NCI-H146 (cell line): ENCODE measurements at regions not wholly inside any gene's neighbourhood (a gene's known extent, or its start where the extent isn't known, plus 50 kb on each side); places are given as distances from the start of the nearest gene placed in this dataset.

Experiments
- DNase-seq: peaks from one replicate; lab custom pipeline; 2025; lab: John Stamatoyannopoulos, UW

DNA sequence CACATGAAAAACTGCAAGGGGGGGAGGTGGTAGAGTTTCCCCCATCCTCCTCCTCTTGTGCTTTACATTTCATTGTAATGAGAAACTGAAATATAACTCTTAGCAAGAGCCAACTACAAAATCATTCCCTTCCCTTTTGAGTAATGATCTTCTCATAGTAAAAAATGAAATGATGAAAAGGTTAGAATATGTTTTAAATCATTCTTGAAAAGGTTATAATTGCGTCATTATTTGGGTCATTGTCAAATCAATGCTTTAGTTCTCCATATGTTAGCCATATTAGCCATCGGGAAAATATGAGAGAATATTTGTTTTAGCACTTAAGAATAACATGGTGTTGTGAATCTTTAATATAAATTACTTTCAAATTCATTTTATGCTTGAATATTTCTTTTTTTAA lies 1185.0 kb upstream of the CDH18 start:
- DNase-seq = no peak

DNA sequence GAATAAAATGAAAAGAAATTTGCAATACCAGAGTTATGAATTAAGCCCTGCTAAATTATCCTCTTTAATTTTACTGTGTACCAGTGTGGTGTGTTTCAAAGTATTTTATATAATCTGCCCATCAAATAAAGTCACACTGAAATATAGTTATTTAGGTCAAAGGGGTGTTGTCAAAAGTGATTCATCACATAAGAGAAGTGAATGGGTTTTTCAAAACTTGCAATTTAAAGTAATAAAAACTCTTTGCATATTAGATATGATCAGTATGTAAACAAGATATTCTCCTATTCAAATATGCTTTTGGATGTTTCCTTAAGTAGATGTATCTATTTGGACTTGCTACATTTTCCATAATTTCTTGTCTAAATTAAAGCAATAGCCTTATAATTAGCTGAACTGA lies 1183.0 kb upstream of the CDH18 start:
- no peak for DNase-seq

DNA sequence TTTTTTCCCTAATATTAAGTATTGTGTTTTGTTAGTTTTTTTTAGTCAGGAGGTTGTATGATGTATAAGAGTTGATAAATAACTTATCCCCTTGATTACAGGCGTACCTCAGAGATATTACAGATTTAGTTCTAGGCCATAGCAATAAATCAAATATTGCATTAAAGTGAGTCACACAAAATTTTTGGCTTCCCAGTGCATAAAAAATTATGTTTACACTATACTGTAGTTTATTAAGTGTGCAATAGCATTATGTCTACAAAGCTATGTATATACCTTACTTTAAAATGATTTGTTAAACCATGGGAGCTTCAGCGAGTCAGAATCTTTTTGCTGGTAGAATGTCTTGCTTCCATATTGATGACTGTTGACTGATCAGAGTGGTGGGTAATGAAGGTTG lies 1180.6 kb upstream of the CDH18 start:
- DNase-seq = no peak

DNA sequence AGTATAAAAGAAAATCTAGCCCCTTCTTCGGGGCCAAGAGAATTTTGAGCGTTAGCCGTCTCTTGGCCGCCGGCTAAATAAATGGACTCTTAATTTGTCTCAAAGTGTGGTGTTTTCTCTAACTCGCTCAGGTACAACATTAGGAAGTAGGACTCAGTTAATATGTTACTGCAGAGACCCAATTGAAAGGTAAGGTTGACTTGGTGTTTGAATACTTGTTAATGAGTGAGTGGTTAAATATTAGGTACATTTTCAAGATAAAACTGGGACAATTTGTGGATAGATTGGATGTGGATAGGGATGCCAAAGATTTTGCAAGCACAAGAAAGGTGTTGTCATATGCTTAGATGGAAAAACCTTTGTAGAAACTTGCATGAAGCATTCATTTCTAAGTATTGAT lies 1177.3 kb upstream of the CDH18 start:
- no peak for DNase-seq

DNA sequence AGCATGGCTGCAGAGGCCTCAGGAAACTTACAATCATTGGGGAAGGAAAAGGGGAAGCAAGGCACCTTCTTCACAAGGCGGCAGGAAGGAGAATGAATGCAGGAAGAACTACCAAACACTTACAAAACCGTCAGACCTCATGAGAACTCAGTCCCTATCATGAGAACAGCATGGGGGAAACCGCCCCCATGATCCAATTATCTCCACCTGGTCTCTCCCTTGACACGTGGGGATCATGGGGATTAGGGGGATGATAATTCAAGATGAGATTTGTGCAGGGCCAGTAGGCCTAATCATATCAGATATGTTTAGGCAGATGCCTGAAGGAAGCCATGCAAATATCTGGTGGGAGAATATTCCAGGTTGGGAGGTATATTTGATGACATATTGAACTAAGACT lies 1176.4 kb upstream of the CDH18 start:
- no peak for DNase-seq

DNA sequence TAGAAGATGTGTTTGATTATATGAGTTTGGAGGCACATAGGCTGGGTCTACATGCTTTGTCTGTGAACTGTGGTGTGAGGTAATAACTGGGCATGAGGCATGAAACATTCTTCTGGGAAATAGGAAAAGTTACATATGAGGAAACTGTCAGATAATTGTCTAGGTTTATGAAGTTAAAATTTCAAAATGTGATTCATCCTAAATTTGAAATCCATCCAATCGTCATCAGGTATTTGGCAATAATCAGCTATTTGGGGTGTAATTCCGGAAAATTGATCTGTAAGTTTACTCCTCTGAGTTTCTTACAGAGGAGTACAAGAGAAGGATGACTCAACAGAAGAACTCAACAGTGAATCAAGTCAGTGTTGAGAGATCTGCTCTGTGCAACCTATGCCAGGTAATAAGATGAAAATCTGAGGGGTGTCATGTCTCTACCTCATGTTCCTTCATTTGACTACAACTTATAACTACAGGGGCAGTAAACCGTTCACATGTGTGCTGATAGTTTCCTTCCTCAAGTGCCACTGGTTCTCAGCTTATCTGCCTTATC lies 1171.6 kb upstream of the CDH18 start:
- DNase-seq = no peak

DNA sequence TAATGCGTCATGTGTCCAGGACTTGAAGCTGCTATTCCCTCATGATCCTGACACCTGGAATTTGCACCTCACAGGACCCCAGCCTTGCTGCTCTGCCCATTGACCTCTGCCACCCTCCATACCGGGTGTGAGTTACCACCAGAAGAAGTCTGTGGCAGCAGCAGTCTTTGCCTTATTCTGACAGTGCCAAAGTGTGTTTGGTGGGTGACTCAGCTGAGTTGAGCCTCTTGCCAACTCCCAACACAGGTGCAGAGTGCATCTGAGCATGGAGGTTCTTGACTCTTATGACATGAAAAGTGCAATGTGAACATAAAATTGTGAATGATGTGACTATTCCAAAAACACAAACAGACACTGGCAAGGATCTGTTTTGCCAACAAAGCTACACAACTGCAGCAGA lies 1166.5 kb upstream of the CDH18 start:
- no peak for DNase-seq

DNA sequence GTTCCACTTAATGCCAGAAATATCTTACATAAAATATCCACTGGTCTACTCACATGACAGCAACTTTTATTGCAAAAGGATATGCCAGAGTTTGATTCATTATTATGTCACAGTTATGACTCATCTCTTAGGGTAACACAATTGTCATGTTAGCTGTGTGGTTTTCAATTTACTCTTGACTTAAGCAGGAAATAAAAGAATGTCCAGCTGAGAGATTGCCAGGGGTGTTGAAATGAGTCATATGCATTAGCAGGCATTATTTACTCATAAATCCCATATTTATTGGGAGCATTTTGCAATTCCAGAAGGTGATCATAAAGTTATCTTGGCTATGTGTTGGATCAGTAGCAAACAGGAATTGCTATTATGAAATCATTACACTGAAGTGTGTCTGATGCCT lies 1164.6 kb upstream of the CDH18 start:
- DNase-seq = peak; percentile 77

DNA sequence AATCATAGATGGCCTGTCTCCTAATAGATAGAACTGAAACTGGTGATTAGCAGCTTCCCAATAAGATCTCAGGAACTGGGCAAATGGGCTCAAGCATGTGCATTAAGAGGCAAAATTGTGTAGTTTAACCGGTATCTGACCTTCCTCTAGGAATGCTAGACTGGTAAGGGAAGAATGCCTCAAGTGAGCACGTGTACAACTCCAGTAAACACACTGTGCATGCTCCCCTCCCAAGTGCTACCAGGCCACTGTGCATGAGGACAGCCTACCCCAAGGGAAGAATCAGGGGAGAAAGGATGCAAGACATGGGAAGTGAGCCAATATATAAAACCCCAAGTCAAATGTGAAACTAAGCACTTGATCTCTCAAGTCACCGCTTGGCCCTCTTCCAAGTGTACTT lies 1157.4 kb upstream of the CDH18 start:
- DNase-seq = no peak

DNA sequence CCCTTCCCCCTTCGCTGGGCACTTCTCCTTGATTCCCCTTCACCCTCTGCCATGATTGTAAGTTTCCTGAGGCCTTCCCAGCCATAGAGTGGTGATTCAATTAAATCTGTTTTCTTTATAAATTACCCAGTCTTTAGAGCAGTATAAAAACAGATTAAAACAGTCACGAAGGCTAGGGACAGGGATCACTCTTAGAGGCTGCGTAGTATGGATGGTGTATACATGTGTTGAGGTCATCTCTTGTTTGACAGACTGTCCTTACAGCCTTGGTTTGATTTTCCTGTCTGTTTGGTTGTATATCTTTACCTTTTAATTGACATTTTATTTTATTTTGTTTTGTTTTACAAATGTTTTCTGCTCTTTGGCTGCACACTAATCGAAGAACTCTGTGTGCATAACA lies 1155.7 kb upstream of the CDH18 start:
- DNase-seq = no peak

DNA sequence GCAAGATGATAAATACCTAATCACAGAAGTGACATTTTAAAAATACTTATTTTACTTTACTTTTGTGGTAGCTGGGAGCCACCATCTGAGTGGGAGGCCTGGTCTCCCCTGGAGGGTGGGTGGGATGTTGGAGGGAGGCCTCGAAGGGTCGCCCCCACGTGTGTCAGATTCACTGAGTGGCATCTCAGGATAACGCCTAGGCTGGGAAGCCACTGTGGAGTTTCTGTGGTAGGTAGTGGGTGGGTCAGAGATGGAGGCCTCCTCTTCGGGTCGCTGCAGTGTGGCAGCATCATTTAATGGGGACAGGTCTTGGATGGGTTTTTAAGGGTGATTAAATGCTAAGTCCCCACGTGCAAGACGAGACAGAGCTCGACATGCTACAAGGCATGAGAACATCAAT lies 1154.8 kb upstream of the CDH18 start:
- no peak for DNase-seq

DNA sequence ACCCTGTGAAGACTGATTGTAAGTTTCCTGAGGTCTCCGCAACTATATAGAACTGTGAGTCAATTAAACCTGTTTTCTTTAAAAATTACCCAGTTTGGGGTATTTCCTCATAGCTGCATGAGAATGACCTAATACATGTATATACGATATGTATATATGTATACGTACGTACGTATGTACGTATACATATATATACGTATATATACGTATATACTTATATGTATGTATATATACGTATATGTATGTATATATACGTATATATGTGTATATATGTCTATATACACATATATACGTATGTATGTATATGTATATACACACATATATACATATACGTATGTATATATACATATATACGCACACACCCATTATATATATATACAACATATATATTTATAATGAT lies 1153.0 kb upstream of the CDH18 start:
- DNase-seq = no peak

DNA sequence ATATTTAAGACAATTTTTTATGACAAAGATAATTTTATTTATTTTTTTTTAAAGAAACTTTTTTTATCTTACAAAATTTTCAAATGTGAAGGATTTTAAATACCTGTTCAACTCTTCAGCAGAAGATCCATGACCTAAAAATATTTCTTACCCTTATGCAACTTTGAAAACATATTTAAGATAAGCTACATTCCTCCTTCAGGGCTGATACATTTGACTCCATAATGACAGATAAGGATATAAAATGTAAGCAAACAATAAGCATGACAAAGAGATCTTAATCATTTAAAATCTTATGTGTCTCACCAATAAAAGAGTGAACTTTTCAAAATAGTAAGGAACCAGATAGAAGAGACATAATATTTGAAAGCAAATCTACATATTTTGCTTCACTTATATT lies 1138.2 kb upstream of the CDH18 start:
- no peak for DNase-seq

DNA sequence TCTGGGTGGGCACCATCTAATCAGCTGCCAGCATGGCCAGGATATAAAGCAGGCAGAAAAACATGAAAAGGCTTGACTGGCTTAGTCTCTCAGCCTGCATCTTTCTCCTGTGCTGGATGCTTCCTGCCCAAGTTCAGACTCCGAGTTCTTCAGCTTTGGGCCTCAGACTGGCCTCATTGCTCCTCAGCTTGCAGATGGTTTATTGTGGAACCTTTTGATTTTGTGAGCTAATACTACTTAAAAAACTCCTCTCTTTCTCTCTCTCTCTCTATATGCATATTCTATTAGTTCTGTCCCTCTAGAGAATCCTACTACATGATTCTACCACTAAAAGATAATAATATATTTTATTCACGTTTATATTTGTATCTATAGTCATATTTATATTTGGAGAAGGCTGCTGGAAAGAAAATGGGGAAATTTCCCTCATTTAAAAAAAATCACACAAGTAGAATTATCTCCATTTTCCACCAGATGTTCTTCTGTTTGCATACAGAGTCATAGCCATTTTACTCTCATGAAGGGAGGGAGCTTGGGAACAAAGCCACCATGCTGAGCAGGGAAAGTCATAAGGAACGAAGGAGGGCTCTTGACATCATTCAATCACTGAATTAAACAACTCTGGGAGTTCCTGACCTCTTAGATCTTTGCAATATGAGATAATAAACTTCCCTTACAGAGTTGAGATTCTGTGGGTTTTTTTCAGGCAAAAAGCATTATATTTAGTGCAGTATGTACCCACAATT lies 1137.4 kb upstream of the CDH18 start:
- peak; percentile 91 for DNase-seq

DNA sequence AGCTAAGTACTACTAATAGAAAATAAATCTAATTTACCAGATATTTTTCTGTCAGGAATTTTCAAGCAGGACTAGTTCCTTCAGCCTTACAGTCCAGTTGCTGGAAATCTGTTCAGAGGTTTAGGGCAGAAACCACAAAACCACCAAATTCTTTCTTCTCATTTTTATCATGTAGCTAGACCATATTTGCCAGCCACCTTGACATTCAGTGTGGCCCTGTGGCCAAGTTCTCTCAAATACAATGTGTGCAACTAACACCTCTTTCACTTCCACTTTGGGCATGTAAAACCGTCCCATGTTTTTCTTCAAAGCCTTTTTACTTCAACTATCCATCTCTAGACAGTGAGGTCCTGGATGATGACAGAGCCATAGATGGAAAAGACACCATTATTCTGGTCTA lies 1133.2 kb upstream of the CDH18 start:
- DNase-seq = no peak

DNA sequence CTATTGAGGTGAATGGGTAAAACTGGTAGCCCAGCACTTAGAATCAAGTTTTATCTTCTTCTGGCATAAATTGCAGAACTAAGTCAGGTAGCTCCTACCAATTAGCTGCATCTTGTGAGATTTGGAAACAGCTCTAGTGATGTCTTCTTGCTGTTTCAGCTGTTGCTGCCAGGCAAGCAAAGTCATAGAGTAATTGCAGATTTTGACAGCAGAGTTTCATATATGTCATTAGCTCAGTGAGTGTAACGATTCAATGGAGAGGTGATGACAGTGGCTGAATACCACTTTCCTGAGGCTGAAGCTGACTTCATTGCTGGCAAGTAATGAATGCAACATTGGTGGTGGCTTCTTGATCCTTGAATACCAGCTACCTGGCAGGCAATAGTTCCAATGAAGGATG lies 1109.7 kb upstream of the CDH18 start:
- no peak for DNase-seq

DNA sequence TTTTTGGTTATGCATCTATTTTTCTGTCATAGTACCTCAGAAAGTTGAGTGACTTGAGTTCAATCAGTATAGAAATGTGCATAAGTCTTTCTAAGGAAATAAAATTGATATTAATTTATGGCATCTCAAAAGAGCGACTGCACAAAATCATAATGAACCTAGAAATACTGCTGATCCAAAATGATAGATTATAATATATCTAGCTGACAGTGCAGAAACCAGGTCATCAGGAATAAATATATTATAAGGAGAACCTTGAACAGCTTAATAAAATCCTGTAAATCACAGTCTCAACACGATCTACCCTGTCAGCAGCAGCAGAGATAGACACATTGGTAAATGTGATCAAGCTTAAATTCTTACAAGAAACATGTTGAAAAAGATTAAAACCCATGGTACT lies 1106.6 kb upstream of the CDH18 start:
- no peak for DNase-seq

DNA sequence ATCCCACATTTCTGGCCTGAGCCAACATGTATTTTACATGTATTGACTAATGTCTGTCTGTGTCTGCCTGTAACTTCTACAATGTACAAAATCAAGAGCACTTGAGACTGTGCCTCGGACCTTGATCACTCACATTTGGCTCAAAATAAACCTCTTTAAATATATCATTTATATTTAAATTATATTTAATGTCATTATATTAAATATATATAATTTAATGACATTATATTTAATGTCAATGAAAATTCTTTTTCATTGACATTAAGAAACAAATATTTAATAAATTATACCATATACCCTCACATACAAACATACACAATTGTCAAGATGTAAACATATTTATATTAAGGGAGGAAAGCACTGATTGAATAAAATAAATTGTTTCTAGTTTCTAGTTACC lies 1099.8 kb upstream of the CDH18 start:
- no peak for DNase-seq

DNA sequence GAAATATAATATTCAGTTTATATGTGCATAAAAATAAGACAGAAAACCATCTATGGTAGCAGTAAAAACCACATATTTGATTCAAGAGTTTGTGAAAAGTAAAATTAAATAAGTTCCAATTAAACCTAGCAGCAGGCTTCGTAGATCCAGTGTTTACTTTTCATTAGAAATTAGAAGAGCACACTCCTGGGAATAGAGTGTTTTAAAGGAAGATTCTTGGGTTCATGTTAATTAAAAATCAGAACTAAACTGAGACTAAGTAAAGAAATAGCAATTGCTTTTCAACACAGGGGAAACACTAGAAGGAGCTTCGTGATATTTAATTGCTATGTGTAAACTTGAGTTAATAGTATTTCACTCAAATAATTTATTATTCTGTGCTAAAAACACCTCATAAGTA lies 1097.8 kb upstream of the CDH18 start:
- no peak for DNase-seq

DNA sequence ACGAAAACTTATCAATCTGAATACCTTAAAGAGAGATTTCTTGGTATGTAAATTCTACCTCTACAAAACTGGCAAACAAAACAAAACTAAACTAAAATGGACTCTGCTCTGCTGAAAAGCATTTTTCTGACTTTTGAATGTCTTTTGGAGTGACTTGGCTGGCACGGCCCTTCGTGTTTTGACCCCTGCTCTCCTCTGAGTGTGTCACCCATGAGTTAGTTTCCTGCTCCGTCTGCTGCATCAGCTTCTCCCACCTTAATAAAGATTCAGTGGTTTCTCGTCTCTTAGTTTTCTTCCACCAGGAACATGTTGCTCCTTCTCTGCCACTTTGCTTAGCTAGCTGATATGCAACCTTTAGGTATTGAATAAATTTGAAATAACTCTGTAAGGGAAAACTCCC lies 1084.0 kb upstream of the CDH18 start:
- DNase-seq = no peak

DNA sequence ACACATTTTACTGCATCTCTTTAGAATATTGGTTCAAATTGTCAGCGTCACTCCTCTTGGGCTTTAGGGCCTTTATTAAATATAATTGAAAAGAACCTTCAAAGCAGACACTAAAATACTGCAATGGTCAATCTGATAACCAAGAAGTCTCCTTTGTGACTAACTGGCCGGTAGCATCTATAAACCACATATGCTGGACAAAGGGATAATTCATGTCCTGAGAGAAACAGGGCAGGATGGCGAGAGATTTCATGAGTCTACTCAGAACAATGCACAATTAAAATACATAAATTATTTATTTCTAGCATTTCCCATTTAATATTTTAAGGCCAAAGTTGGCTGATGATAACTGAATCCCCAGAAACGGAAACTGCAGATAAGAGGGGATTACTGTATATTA lies 1083.4 kb upstream of the CDH18 start:
- DNase-seq = no peak

DNA sequence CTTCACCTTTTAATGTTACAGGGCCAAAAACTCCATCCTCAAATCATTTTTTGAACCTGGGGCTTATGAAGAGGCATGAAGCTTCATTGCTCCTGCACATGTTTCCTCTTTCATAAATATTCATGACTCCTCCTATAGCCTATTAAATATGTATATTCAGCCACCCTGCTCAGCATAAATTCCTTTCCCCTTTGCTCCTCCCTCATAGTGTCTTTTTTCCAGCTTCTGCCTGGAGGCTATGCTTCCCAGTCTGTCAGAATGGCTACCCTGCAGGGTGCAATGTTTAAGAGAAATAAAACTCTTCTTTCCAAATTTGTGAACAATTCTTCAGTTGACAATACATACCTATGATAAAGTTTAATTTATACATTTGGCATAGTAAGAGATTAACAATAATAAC lies 1082.9 kb upstream of the CDH18 start:
- DNase-seq = no peak

DNA sequence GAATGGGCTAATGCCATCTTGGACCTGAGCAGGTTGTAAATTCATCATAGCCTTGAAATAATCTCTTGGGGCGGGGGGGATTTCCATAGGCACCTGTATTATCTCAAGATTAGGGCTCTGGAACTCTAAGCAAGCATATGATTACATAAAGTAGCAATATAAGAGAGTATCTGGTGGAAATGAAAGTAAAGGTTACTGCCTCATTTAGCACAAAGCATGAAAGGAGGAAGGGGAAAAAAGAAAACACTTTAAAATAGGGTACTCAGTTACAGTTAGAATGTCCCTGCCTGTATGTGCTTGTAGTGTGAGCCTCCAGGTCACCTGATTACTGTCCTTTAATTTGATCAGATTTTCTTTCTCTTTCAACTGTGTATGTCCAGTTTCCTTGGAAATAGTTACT lies 1079.7 kb upstream of the CDH18 start:
- DNase-seq = no peak

DNA sequence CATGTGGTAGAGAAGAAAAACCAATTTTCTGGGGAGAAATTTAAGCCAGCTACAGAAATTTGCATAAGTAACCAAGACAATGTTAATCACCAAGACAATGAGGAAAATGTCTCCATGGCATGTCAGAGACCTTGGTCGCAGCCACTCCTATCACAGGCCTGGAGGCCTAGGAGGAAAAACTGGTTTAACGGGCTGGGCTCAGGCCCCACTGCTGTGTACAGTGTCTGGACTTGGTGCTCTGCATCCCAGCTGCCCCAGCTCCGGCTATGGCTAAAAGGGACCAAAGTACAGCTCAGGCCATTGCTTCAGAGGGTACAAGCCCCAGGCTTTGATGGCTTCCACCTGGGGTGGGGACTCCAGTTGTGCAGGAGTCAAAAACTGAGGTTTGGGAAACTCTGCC lies 1075.1 kb upstream of the CDH18 start:
- no peak for DNase-seq
